ENCODE measurements at regions not wholly inside any gene's neighbourhood (a gene's known extent, or its start where the extent isn't known, plus 50 kb on each side); places are given as distances from the start of the nearest gene placed in this dataset.

DNA sequence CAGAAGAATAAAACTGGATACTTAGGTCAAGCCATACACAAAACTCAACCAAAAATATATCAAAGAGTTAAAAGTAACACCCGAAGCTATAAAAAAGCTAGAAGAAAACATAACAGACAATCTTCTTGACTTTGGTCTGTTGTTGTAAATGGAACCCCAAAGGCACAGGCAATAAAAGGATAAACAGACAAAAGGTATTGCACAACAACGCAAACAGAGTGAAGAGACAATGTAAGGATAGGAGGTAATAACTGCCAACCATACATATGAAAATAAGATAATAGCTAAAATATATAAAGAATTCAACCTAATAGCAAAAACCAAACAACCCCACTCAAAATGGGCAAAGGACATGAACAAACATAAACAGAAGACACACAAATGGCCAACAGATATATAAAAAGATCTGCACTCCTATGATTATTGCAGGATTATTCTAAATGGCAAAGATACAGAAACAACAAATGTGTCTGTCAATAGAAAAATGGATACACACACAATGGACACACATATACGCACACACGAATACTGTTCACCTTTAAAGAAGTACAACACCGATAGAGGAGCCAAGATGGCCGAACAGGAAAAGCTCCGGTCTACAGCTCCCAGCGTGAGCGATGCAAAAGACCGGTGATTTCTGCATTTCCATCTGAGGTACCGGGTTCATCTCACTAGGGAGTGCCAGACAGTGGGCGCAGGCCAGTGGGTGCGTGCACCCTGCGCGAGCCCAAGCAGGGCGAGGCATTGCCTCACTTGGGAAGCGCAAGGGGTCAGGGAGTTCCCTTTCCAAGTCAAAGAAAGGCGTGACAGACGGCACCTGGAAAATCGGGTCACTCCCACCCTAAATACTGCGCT is 1137.1 kb downstream of the FSCB start (continued):
- TF ChIP-seq, protein P1, sequence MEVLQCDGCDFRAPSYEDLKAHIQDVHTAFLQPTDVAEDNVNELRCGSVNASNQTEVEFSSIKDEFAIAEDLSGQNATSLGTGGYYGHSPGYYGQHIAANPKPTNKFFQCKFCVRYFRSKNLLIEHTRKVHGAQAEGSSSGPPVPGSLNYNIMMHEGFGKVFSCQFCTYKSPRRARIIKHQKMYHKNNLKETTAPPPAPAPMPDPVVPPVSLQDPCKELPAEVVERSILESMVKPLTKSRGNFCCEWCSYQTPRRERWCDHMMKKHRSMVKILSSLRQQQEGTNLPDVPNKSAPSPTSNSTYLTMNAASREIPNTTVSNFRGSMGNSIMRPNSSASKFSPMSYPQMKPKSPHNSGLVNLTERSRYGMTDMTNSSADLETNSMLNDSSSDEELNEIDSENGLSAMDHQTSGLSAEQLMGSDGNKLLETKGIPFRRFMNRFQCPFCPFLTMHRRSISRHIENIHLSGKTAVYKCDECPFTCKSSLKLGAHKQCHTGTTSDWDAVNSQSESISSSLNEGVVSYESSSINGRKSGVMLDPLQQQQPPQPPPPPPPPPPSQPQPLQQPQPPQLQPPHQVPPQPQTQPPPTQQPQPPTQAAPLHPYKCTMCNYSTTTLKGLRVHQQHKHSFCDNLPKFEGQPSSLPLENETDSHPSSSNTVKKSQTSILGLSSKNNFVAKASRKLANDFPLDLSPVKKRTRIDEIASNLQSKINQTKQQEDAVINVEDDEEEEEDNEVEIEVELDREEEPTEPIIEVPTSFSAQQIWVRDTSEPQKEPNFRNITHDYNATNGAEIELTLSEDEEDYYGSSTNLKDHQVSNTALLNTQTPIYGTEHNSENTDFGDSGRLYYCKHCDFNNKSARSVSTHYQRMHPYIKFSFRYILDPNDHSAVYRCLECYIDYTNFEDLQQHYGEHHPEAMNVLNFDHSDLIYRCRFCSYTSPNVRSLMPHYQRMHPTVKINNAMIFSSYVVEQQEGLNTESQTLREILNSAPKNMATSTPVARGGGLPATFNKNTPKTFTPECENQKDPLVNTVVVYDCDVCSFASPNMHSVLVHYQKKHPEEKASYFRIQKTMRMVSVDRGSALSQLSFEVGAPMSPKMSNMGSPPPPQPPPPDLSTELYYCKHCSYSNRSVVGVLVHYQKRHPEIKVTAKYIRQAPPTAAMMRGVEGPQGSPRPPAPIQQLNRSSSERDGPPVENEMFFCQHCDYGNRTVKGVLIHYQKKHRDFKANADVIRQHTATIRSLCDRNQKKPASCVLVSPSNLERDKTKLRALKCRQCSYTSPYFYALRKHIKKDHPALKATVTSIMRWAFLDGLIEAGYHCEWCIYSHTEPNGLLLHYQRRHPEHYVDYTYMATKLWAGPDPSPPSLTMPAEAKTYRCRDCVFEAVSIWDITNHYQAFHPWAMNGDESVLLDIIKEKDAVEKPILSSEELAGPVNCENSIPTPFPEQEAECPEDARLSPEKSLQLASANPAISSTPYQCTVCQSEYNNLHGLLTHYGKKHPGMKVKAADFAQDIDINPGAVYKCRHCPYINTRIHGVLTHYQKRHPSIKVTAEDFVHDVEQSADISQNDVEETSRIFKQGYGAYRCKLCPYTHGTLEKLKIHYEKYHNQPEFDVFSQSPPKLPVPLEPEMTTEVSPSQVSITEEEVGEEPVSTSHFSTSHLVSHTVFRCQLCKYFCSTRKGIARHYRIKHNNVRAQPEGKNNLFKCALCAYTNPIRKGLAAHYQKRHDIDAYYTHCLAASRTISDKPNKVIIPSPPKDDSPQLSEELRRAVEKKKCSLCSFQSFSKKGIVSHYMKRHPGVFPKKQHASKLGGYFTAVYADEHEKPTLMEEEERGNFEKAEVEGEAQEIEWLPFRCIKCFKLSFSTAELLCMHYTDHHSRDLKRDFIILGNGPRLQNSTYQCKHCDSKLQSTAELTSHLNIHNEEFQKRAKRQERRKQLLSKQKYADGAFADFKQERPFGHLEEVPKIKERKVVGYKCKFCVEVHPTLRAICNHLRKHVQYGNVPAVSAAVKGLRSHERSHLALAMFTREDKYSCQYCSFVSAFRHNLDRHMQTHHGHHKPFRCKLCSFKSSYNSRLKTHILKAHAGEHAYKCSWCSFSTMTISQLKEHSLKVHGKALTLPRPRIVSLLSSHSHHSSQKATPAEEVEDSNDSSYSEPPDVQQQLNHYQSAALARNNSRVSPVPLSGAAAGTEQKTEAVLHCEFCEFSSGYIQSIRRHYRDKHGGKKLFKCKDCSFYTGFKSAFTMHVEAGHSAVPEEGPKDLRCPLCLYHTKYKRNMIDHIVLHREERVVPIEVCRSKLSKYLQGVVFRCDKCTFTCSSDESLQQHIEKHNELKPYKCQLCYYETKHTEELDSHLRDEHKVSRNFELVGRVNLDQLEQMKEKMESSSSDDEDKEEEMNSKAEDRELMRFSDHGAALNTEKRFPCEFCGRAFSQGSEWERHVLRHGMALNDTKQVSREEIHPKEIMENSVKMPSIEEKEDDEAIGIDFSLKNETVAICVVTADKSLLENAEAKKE (CRISPR knock-in tag; IDR thresholded peaks at IDR 0.05), result no peak
- no peak for TF ChIP-seq EZH2 (IDR thresholded peaks at IDR 0.05; ENCODE audit: low read depth, unreplicated experiment)
- no peak for TF ChIP-seq NANOG (IDR thresholded peaks at IDR 0.05; ENCODE audit: borderline replicate concordance)

DNA sequence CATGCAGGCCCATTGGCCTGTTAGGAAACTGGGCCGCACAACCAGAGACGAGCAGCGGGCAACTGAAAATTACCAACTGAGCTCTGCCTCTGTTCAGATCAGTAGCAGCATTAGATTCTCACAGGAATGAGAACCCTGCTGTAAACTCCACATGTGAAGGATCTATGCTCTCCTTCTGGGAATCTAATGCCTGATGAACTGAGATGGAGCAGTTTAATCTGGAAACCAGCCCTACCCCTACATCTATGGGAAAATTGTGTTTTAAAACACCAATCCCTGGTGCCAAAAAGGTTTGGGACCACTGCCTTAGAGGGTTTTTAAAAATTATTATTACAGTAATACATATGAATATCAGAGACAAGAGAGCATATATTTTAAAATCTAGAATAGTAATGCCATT is 1144.5 kb downstream of the FSCB start:
- Mint-ChIP-seq H3K27ac (no peak overlapping the region), H3K27me3 (ENCODE audit: insufficient read depth, low read depth, poor library complexity) (no peaks in the 10 kb centered on the region), H3K9me3 (0 out of 3 replicates have a peak, but pooled peaks cover 2% of the 10 kb centered on the region), H3K4me1 (no peaks in the 10 kb centered on the region), H3K36me3 (ENCODE audit: low read depth) (no peaks in the 10 kb centered on the region), H3K4me3 (no peak overlapping the region)
- Histone ChIP-seq H3K27me3 (ENCODE audit: insufficient read depth) (no peaks in the 10 kb centered on the region), H3F3A (replicated peaks; ENCODE audit: low read depth) (no peaks in the 10 kb centered on the region), H3K27ac (ENCODE audit: low read depth) (no peak overlapping the region), H3K4me3 (no peak overlapping the region), H3K79me2 (replicated peaks; ENCODE audit: insufficient read depth) (no peaks in the 10 kb centered on the region), H3K4me1 (ENCODE audit: insufficient read depth) (no peaks in the 10 kb centered on the region), H4K20me1 (replicated peaks; ENCODE audit: insufficient read depth) (no peaks in the 10 kb centered on the region; the same call in 1 of the 2 replicates), H3K36me3 (ENCODE audit: insufficient read depth) (no peaks in the 10 kb centered on the region), H3K4me2 (no peak overlapping the region), H2AFZ (no peak overlapping the region), H3K9me2 (ENCODE audit: insufficient read depth) (no peaks in the 10 kb centered on the region)
- DNase-seq (ENCODE audit: low spot score) (no peak), ATAC-seq (no peak)
- TF ChIP-seq STAT1 (IDR thresholded peaks at IDR 0.05; ENCODE audit: unreplicated experiment) (no peak), ZNF331 (CRISPR knock-in tag; IDR thresholded peaks at IDR 0.05; ENCODE audit: low read depth) (no peak), ZNF114 (CRISPR knock-in tag; IDR thresholded peaks at IDR 0.05) (no peak), EZH2phosphoT487 (IDR thresholded peaks at IDR 0.05; ENCODE audit: unreplicated experiment) (no peak)
- TF ChIP-seq, protein P2, sequence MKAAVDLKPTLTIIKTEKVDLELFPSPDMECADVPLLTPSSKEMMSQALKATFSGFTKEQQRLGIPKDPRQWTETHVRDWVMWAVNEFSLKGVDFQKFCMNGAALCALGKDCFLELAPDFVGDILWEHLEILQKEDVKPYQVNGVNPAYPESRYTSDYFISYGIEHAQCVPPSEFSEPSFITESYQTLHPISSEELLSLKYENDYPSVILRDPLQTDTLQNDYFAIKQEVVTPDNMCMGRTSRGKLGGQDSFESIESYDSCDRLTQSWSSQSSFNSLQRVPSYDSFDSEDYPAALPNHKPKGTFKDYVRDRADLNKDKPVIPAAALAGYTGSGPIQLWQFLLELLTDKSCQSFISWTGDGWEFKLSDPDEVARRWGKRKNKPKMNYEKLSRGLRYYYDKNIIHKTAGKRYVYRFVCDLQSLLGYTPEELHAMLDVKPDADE (IDR thresholded peaks at IDR 0.05), result no peak
- TF ChIP-seq, protein P1 (CRISPR knock-in tag; IDR thresholded peaks at IDR 0.05), result no peak

All from GM23338 (cell line).